ENCODE measurements at regions not wholly inside any gene's neighbourhood (a gene's known extent, or its start where the extent isn't known, plus 50 kb on each side); places are given as distances from the start of the nearest gene placed in this dataset.

DNA sequence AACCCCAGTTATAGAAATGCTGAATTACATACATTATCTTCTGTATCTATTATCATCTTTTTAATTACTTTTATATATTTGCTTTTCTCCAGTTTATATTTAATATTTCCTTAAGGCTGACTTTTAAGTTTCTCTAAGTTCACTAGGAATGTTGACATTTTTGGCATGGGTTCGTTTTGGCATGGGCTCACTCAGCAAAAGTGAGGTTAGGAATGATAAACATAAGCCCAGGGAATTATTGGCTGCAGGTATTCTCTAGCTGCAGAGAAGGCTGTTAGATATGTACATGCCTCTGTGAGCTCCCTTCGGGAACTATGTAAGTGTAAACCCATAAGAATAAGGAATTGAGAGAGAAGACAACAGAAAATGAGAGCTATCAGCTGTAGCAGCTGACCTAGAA lies 63.6 kb upstream of the RAB18 start:
- no peak overlapping the region for H3K4me3 ChIP-seq (ENCODE audit: low read depth, low read length)
- DNase-seq (ENCODE audit: low read depth): no peak
- TF ChIP-seq, protein P1, sequence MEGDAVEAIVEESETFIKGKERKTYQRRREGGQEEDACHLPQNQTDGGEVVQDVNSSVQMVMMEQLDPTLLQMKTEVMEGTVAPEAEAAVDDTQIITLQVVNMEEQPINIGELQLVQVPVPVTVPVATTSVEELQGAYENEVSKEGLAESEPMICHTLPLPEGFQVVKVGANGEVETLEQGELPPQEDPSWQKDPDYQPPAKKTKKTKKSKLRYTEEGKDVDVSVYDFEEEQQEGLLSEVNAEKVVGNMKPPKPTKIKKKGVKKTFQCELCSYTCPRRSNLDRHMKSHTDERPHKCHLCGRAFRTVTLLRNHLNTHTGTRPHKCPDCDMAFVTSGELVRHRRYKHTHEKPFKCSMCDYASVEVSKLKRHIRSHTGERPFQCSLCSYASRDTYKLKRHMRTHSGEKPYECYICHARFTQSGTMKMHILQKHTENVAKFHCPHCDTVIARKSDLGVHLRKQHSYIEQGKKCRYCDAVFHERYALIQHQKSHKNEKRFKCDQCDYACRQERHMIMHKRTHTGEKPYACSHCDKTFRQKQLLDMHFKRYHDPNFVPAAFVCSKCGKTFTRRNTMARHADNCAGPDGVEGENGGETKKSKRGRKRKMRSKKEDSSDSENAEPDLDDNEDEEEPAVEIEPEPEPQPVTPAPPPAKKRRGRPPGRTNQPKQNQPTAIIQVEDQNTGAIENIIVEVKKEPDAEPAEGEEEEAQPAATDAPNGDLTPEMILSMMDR (conservative IDR thresholded peaks at IDR 0.05; ENCODE audit: low read depth, low read length): no peak

DNA sequence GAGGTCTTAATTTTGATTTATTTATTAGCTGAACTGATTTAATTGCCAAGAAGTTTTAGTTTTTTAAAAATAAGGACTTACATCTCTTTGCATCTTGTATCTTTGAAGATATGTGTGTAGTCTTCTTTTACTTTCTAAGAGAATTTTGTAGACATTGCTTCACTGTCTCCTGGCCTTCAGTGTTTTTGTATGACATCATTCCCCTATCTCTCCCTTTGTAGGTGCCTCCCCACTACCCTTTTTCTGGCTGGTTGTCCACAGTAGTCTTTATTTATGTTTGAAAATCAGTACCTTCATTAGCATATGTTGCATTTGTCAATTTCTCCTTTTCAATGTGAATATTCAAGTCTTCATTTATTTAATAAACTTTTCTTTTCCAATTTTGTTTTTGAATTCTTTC lies 64.1 kb upstream of the RAB18 start:
- TF ChIP-seq, protein P1 (conservative IDR thresholded peaks at IDR 0.05; ENCODE audit: low read depth, low read length): no peak
- DNase-seq (ENCODE audit: low read depth): no peak
- H3K4me3 ChIP-seq (ENCODE audit: low read depth, low read length): no peak overlapping the region

DNA sequence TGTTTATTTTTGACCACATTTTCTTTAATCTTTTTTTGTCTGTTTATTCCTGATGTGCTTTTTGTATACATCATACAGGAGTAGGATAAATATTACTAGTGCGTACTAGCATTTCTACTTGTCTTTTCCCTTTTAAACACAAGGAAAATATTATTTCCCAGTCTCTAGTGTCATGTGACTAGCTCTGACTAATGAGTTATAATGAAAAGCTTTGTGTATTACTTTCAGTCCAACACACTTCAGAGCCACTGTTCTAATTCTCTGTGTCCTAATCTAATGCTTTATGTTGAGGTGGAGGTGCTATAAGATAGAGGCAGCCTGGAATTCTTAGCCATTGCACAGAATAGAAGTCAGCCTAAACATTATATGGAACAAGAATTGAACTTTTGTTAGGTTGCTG lies 65.0 kb upstream of the RAB18 start:
- no peak overlapping the region for H3K4me3 ChIP-seq (ENCODE audit: low read depth, low read length)
- TF ChIP-seq, protein P1 (conservative IDR thresholded peaks at IDR 0.05; ENCODE audit: low read depth, low read length): no peak
- DNase-seq (ENCODE audit: low read depth): no peak

DNA sequence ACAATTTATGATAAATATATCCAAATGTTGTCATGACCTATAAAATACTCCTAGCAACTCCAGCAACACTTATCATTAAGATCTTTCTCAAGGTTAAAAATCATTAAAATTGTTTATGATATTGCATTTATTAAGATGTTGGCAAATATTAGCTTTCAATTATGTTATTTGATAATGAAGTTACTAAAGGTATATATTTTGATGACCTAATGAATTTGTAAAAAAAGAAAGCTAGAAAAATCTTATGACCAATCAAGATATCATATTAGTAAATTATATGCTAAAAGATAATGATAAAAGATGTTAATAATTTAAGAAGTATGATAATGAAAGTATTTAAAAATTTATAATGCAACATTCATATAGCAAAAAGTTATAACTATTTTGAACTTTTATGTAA lies 66.3 kb upstream of the RAB18 start:
- TF ChIP-seq, protein P1 (conservative IDR thresholded peaks at IDR 0.05; ENCODE audit: low read depth, low read length): no peak
- DNase-seq (ENCODE audit: low read depth): no peak
- no peak overlapping the region for H3K4me3 ChIP-seq (ENCODE audit: low read depth, low read length)

DNA sequence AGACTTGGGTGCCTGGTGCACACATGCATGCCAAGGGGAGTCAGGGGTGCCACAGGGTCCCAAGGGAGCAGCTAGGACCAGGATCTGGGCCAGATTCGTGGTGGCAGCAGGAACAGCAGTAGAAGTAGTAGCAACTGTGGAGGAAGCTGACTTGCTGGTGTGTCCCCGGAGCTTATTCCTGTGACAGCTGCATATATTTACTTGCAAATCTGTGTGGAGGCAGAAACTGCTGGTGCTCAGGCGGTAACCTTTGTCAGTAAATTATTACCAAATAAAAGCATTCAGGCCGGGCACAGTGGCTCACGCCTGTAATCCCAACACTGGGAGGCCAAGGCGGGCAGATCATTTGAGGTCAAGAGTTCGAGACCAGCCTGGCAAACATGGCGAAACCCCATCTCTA lies 67.4 kb upstream of the RAB18 start:
- no peak for DNase-seq (ENCODE audit: low read depth)

DNA sequence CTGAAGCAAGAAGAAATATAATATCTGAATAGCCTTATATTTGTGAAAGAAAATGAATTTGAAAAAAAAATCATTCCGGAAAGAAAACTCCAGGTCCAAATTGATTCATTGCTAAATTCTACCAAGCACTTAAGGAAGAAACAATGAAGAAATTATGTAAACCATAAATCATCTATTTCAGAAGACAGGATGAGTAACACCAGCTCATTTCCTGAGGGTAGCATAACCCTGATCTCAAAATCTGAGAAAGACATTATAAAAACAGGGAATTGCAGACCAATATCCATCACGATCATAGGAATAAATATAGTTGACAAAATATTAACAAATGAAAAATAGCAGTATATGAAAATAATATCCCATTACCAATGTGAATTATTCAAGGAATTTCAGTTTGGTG lies 70.1 kb upstream of the RAB18 start:
- H3K4me3 ChIP-seq (ENCODE audit: low read depth, low read length): no peak overlapping the region
- TF ChIP-seq, protein P1 (conservative IDR thresholded peaks at IDR 0.05; ENCODE audit: low read depth, low read length): no peak
- no peak for DNase-seq (ENCODE audit: low read depth)

More for the DNA sequence above, 67.4 kb upstream of the RAB18 start:
- H3K4me3 ChIP-seq (ENCODE audit: low read depth, low read length): no peak overlapping the region
- TF ChIP-seq, protein P1 (conservative IDR thresholded peaks at IDR 0.05; ENCODE audit: low read depth, low read length): no peak

DNA sequence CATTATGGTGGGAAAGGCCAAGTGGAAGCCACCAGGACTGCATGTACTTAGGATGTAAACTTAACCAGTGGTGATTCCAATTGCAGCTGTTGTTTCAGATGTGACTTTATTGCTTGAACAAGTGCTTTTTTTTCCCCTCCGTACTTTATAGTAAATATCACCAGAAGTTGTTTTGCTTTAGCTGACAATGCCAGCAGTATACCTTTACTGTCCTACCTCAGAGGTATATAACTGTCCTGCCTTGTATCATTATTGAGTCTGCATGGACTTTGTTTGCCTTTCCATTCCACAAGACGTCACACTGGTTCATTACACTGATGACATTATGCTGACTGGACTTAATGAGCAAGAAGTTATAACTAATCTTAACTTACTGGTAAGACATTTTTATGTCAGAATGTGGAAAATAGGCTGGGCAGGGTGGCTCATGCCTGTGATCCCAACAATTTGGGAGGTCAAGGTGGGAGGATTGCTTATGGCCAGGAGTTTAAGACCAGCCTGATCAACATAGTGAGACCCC lies 77.1 kb upstream of the RAB18 start:
- H3K4me3 ChIP-seq (ENCODE audit: low read depth, low read length): no peak overlapping the region
- DNase-seq (ENCODE audit: low read depth): no peak
- TF ChIP-seq, protein P1 (conservative IDR thresholded peaks at IDR 0.05; ENCODE audit: low read depth, low read length): no peak
